Ovary (tissue), 7 donors: ENCODE measurements at regions not wholly inside any gene's neighbourhood (a gene's known extent, or its start where the extent isn't known, plus 50 kb on each side); places are given as distances from the start of the nearest gene placed in this dataset.

Experiments used
- DNase-seq, 5 donors: peaks; one replicate each; pipeline ENCODE4 v3.0.0-alpha.2; 2019 to 2020
- H3K27ac ChIP-seq, 2 donors: fragments of 200-600 bp; one replicate each; pipeline versions ENCODE4 v1.5.1 to v1.8.0; 2019 to 2022
- H3K27me3 ChIP-seq: fragments of 200-600 bp; one replicate; pipeline ENCODE4 v1.8.0; 2022
- H3K36me3 ChIP-seq: fragments of 200-600 bp; sonication (generic); one replicate; pipeline ENCODE4 v1.5.1; 2019
- H3K4me1 ChIP-seq: one replicate; pipeline ENCODE4 v1.8.1; 2013; ENCODE audit warnings: mild to moderate bottlenecking, moderate library complexity; ENCODE audit not compliant: insufficient read depth
- H3K4me3 ChIP-seq: fragments of 200-600 bp; sonication (generic); one replicate; pipeline ENCODE4 v1.5.1; 2017
- H3K9me3 ChIP-seq, 2 donors: fragments of 200-600 bp in 1 of 2; sonication (generic) in 1 of 2; one replicate each; pipeline versions ENCODE4 v1.5.1 to v1.8.1; 2013 to 2019; ENCODE audit warnings: mild to moderate bottlenecking in 1 of 2, moderate library complexity in 1 of 2
- CTCF ChIP-seq, 3 donors: fragments of 450-650 bp in 2 of 3; fragments of 200-600 bp in 1 of 3; IDR thresholded peaks; one replicate each; pipeline versions ENCODE4 v1.5.1 to v1.8.0; 2016 to 2022; ENCODE audit warnings: antibody characterized with exemption in 3 of 3, mild to moderate bottlenecking in 1 of 3
- EP300 ChIP-seq: sonication (generic); formaldehyde crosslinking; IDR thresholded peaks from one replicate; pipeline ENCODE4 v1.6.1; 2017; ENCODE audit warnings: antibody characterized with exemption
- POLR2A ChIP-seq: fragments of 450-650 bp; IDR thresholded peaks from one replicate; pipeline ENCODE4 v1.6.1; 2017; ENCODE audit warnings: antibody characterized with exemption, mild to moderate bottlenecking, moderate library complexity
- WGBS, 3 donors: extraction: QIAGEN DNeasy Blood & Tissue Kit in 1 of 3; methylation state at CpG; one replicate each; pipeline versions ENCODE4 v1.1.5 to v1.1.7; 2013 to 2017; 5-methylcytosine and 5-hydroxymethylcytosine counted together
- intact Hi-C, 4 donors: fragments of 100-400 bp; cut with DNase I; formaldehyde crosslinking; loops; one replicate each; pipeline versions ENCODE4 v1.11.0 to v1.15.1; 2022 to 2023
- donor health status: DM: no; HTN: no; CAD: no; lungs with moderate emphysema.
- donor health status: DM: no; HTN: no; CAD: no.
- donor health status: Bipolar disorder and iron deficiency.
- donor health status: DM: no; HTN: no; CAD: no.
- donor health status: DM: yes; HTN: yes; CAD: no.

- WGBS, 3 donors: 14 to 24% (median 19%) methylated on average over 3 of the region's 3 CpGs
- no peaks in the 10 kb centered on the region for H3K27me3 ChIP-seq
- no peak for TF ChIP-seq CTCF (IDR thresholded peaks at IDR 0.05)
- no peak for TF ChIP-seq POLR2A
- no peak for TF ChIP-seq EP300
- H3K9me3 ChIP-seq: no peaks in the 10 kb centered on the region
- no peak overlapping the region for H3K4me3 ChIP-seq
- intact Hi-C loops: no loop called here
- H3K4me1 ChIP-seq: peaks cover 1% of the 10 kb centered on the region
- DNase-seq: no peak
- H3K27ac ChIP-seq: no peak overlapping the region
- no peaks in the 10 kb centered on the region for H3K36me3 ChIP-seq
Observed at GRCh38 chr20:34163307-34163706, 51.3 kb upstream of the EIF2S2 start.

DNA sequence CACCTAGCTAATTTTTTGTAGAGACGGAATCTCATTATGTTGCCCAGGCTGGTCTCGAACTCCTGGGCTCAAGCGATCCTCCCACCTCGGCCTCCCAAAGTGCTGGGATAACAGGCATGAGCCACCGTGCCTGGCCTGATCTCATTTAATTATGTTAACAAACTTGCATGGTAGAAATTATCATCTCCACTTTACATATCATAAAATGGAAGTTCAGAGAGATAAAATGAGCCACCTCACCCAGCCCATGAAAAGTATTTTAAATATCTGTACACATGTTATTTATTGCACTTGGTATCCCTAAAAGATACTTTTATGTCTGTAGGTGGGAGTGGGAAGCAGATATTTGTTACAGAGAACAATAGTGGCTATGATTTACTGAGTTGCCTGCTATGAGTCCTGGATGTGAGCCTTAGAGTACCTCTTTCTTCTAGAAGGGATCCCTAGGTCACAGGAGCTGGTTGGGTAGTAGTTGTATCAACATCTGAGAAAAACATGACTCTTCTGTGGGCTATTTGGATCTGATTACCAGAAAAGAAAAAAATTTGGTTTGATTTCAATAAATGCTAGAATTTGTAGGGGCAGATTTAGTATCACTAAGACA is 52.4 kb upstream of the EIF2S2 start:
- Histone ChIP-seq H3K27ac (no peak overlapping the region), H3K4me3 (no peak overlapping the region)
- intact Hi-C loops: no loop called here

DNA sequence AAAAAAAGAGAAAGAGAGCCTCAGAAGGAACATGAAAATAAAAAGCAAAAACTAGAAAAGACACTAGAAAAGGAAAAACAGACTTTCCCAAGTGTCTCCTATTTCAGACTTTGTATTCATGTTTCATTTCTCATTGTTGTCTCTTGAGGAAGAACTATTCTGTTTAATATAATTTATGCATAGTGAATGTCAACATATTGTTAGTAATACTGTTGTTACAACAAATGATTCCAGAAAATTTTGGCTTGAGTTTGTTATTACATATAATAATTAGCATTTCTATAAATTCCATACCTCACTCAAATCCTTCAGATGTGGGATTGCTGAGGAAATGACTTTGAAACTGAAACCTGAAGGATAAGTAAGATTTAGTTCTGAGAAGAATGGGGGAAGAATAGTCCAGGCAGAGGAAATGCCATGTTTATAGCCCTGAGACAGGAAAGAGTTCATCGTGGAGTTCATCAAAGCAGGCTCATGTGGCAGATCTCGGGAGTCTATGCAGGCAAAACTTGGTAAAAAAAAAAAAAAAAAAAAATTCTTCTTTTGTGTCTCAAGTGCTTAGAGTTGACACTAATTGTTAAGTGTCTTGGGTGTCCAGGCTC is 53.1 kb upstream of the EIF2S2 start:
- no peak for DNase-seq
- H3K27me3 ChIP-seq: no peaks in the 10 kb centered on the region
- intact Hi-C loops: no loop called here
- TF ChIP-seq POLR2A (no peak), EP300 (no peak), CTCF (IDR thresholded peaks at IDR 0.05) (no peak)
- WGBS, 3 donors: 11 to 22% (median 12%) methylated on average over 2 of the region's 2 CpGs
- no peaks in the 10 kb centered on the region for H3K36me3 ChIP-seq
- no peaks in the 10 kb centered on the region for H3K4me1 ChIP-seq
- no peaks in the 10 kb centered on the region for H3K9me3 ChIP-seq
- no peak overlapping the region for H3K4me3 ChIP-seq
- no peak overlapping the region for H3K27ac ChIP-seq

More for the DNA sequence above, 52.4 kb upstream of the EIF2S2 start:
- Histone ChIP-seq H3K36me3 (no peaks in the 10 kb centered on the region), H3K9me3 (no peaks in the 10 kb centered on the region), H3K27me3 (no peaks in the 10 kb centered on the region), H3K4me1 (no peaks in the 10 kb centered on the region)
- DNase-seq: no peak
- 80 to 94% (median 87%) methylated on average over 5 of the region's 5 CpGs for WGBS, 3 donors
- TF ChIP-seq POLR2A: no peak
- TF ChIP-seq CTCF (IDR thresholded peaks at IDR 0.05): no peak
- no peak for TF ChIP-seq EP300

- no peak overlapping the region for H3K27ac ChIP-seq
- DNase-seq: no peak
Observed at GRCh38 chr20:34171640-34172039, 59.6 kb upstream of the EIF2S2 start.

More at GRCh38 chr20:34171640-34172039, 59.6 kb upstream of the EIF2S2 start:
- TF ChIP-seq POLR2A (no peak), CTCF (IDR thresholded peaks at IDR 0.05) (no peak), EP300 (no peak)
- no peaks in the 10 kb centered on the region for H3K27me3 ChIP-seq
- no peaks in the 10 kb centered on the region for H3K4me1 ChIP-seq
- H3K36me3 ChIP-seq: no peaks in the 10 kb centered on the region
- 66 to 70% (median 67%) methylated on average over 4 of the region's 4 CpGs for WGBS, 3 donors
- intact Hi-C loops: no loop called here
- no peak overlapping the region for H3K4me3 ChIP-seq
- H3K9me3 ChIP-seq: no peaks in the 10 kb centered on the region
